ENCODE measurements at regions not wholly inside any gene's neighbourhood (a gene's known extent, or its start where the extent isn't known, plus 50 kb on each side); places are given as distances from the start of the nearest gene placed in this dataset.

DNA sequence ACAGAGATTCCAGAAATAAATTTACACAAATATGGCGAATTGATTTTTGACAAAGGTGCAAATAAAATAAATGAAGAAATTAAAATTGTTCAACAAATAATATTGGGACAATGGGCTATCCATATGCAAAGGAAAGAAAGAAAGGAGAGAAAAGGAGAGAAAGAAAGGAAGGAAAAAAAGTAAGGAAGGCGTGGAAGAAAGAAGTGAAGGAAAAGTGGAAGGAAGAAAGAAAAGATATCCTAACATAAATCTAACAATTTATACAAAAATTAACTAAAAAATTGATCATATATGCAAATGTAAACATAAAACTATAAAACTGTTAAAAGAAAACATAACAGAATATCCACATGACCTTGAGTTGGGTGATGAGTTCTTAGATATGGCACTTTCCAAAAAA is 78.7 kb upstream of the ZNF184 start:
- no peak for TF ChIP-seq RXRA (IDR thresholded peaks at IDR 0.05)
- TF ChIP-seq, protein P1, sequence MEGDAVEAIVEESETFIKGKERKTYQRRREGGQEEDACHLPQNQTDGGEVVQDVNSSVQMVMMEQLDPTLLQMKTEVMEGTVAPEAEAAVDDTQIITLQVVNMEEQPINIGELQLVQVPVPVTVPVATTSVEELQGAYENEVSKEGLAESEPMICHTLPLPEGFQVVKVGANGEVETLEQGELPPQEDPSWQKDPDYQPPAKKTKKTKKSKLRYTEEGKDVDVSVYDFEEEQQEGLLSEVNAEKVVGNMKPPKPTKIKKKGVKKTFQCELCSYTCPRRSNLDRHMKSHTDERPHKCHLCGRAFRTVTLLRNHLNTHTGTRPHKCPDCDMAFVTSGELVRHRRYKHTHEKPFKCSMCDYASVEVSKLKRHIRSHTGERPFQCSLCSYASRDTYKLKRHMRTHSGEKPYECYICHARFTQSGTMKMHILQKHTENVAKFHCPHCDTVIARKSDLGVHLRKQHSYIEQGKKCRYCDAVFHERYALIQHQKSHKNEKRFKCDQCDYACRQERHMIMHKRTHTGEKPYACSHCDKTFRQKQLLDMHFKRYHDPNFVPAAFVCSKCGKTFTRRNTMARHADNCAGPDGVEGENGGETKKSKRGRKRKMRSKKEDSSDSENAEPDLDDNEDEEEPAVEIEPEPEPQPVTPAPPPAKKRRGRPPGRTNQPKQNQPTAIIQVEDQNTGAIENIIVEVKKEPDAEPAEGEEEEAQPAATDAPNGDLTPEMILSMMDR (IDR thresholded peaks at IDR 0.05; ENCODE audit: low read depth, low read length, missing input control), result no peak
- no peak for TF ChIP-seq RAD21 (IDR thresholded peaks at IDR 0.05)
- TF ChIP-seq HNF4A (conservative IDR thresholded peaks at IDR 0.05), result no peak
- no peak for TF ChIP-seq YY1 (IDR thresholded peaks at IDR 0.05)
- no peak for TF ChIP-seq TAF1 (conservative IDR thresholded peaks at IDR 0.05)
- TF ChIP-seq, protein P2, sequence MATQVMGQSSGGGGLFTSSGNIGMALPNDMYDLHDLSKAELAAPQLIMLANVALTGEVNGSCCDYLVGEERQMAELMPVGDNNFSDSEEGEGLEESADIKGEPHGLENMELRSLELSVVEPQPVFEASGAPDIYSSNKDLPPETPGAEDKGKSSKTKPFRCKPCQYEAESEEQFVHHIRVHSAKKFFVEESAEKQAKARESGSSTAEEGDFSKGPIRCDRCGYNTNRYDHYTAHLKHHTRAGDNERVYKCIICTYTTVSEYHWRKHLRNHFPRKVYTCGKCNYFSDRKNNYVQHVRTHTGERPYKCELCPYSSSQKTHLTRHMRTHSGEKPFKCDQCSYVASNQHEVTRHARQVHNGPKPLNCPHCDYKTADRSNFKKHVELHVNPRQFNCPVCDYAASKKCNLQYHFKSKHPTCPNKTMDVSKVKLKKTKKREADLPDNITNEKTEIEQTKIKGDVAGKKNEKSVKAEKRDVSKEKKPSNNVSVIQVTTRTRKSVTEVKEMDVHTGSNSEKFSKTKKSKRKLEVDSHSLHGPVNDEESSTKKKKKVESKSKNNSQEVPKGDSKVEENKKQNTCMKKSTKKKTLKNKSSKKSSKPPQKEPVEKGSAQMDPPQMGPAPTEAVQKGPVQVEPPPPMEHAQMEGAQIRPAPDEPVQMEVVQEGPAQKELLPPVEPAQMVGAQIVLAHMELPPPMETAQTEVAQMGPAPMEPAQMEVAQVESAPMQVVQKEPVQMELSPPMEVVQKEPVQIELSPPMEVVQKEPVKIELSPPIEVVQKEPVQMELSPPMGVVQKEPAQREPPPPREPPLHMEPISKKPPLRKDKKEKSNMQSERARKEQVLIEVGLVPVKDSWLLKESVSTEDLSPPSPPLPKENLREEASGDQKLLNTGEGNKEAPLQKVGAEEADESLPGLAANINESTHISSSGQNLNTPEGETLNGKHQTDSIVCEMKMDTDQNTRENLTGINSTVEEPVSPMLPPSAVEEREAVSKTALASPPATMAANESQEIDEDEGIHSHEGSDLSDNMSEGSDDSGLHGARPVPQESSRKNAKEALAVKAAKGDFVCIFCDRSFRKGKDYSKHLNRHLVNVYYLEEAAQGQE (IDR thresholded peaks at IDR 0.05), result no peak
- TF ChIP-seq, protein P3, sequence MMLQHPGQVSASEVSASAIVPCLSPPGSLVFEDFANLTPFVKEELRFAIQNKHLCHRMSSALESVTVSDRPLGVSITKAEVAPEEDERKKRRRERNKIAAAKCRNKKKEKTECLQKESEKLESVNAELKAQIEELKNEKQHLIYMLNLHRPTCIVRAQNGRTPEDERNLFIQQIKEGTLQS (IDR thresholded peaks at IDR 0.05), result no peak
